LNCAP (cell line): ENCODE measurements at regions not wholly inside any gene's neighbourhood (a gene's known extent, or its start where the extent isn't known, plus 50 kb on each side); places are given as distances from the start of the nearest gene placed in this dataset.

Experiments used
- TF ChIP-seq, protein P1 (sequence below): fragments of 450-650 bp; IDR thresholded peaks from 2 replicates; pipeline ENCODE4 v1.5.1; 2017; ENCODE audit warnings: mild to moderate bottlenecking

DNA sequence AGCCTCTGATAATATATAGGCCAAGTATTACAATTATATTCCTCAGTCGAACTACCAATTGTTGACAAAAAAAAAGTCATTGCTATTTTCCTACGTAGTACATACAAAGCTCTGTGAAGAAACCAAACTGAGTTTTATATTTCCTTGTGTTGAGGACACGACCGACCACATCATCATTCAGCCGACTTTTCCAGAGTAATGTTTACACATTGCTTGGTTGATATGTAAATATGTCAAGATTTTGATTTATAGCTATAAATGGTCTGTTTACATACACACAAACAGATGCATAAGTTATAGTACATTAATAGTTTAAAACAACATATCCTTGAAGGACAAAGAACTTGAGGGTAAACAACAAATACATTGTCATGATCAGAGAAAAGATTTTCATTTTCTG, 121.5 kb downstream of the CRPPA start:
- TF ChIP-seq, protein P1, sequence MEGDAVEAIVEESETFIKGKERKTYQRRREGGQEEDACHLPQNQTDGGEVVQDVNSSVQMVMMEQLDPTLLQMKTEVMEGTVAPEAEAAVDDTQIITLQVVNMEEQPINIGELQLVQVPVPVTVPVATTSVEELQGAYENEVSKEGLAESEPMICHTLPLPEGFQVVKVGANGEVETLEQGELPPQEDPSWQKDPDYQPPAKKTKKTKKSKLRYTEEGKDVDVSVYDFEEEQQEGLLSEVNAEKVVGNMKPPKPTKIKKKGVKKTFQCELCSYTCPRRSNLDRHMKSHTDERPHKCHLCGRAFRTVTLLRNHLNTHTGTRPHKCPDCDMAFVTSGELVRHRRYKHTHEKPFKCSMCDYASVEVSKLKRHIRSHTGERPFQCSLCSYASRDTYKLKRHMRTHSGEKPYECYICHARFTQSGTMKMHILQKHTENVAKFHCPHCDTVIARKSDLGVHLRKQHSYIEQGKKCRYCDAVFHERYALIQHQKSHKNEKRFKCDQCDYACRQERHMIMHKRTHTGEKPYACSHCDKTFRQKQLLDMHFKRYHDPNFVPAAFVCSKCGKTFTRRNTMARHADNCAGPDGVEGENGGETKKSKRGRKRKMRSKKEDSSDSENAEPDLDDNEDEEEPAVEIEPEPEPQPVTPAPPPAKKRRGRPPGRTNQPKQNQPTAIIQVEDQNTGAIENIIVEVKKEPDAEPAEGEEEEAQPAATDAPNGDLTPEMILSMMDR = no peak

DNA sequence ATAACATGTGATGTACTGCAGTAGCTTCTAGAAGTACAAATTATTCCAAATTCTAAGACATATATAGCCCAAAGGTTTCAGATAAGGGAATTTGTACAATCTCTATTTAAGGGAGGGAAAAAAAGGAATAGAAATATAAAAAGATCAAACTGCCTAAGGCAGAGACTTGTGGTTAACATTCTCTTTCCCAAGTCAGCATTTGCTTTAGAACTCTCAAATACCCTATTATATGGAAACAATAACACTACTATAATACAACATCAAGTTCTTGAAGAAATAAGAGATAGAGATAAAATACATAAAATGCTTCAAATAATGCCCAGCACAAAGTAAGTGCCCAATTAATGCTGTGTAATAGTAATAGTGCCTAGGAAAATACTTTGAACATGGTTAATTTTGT, 123.1 kb downstream of the CRPPA start:
- TF ChIP-seq, protein P1 = no peak

DNA sequence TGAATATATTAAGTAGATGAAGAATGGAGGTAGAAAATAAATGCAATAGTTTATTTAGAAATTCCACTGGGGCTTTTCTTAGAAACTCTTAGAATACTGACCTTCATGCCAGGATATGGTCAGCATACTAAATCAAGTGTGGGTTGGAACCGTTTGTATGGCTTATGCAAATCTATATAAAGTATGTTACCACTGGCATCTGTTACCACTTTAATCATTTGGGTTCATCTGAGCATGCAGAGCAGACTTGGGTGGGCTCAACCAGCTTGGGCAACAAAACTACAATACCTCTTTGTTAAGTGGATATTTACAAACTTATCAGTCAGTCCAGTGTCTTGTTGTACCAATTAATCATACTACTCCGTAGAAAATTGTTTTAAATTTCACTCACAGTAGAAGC, 125.8 kb downstream of the CRPPA start:
- TF ChIP-seq, protein P1 = no peak

DNA sequence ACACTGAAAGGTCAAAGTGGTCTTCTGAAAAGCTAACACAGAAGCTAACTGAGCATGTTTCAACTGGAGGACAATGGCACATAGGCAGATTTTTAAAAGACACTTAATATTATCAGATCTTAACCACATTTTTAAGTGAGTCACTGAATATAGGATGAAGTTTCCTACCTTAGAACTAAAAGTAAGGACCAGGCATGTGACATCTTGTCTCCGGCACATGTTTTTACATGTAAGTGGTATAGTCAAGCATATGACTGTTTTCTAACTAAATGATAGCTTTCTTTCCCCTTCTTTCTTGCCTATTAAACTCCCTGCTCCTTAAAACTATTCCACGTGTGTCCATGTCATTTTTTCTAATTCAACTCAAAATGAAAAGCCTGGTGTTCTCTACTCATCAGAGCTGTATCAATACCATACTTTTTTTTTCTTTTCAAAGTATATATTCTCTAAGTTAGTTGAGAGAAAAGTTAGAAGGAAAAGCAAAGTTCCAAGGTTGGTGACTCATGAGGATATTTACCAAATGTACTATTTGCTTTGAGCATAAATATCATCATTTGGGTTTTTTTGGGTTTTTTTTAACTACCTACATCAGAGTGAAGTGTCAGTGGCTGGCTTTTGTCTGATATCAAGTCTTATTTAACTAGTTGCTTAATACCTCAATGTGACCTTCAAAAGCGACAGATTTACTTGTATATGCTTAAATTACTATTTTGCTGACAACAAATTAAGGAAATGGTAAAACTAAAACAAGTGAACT, 127.5 kb downstream of the CRPPA start:
- TF ChIP-seq, protein P1 = no peak

DNA sequence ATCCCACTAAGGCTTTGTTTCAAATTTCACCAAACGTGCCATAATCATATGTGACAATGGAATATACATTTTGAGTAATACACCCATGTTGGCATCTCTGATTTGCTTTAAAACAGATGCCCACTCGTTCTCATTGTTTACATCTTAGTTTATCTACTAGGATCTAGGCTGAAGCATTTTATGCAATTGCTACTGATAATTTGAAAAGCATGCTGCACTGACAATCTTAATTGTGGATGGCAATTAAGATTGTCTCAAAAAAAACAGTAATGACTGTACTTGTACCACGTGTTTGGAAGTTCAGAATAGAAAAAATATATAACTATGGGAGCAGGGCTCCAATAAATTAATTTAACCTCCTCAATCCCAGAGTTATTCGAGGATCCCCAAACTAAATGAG, 136.8 kb downstream of the CRPPA start:
- TF ChIP-seq, protein P1 = no peak

DNA sequence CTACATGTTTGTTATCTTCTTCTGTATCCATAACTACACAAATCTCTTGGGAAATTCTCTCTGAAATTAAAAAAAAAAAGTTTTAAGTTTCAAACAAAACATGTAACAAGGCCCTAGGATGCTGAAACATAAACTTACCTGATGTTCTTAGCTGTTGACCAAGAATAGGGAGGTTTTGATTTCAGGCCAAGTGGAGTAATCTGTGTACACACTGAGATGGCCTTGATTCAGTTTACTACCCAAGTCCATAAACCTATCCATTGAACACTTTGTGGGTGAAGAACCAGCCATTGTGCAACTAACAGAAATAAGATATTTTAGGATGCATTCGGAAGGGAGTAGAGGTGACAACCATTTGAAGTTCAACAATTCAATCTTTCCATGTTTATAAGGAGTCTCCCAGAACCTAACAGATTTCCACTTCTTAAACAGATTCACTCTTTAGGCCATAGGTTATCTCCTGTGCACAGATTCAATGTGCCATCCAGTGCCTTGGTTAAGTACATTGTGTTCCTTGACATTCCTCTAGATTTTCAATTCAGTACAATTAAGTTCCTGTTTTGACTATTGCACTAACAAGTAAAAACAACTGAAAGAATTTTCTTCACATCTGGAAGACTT, 143.1 kb downstream of the CRPPA start:
- TF ChIP-seq, protein P1 = no peak

DNA sequence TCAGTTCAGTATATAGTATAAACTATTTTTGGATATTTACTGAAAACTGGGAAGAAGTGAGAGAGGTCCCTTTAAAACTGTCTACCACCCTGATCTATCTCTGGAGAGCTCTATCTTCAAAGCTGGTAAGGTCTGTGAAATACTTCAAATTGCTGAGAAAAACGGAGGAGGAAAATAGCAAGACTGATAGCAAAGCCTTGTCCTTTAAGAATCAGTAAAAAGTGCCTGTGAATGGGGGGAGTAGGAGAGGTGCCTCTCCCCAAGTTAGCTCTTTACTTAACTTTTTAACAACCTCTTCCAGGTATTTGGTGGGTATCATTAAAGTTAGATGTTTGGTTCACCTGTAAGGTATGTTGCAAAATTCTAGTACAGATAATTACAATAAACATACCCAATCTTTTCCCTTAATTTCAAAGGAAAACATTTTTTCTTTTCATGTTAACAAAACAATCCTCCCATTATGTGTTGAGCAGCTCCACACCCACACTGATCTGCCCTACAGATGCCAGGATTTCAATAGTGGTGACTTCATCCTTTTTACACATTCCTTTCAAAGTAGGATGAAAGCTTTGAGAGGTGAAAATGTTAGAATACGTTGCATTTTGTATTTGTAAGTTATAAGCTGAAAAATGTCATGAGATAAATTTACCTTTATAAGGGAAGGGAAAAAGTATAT, 149.2 kb downstream of the CRPPA start:
- TF ChIP-seq, protein P1 = no peak
